ENCODE measurements at regions not wholly inside any gene's neighbourhood (a gene's known extent, or its start where the extent isn't known, plus 50 kb on each side); places are given as distances from the start of the nearest gene placed in this dataset.

GRCh38 chr2:33877348-33878016 is 278.4 kb upstream of the FAM98A start:
- no peak overlapping the region for H3K4me3 ChIP-seq (ENCODE audit: low read length)
- no peak for TF ChIP-seq CTCF (conservative IDR thresholded peaks at IDR 0.05; ENCODE audit: low read length)
- DNase-seq (ENCODE audit: low read depth): no peak

- no peak for TF ChIP-seq CTCF (conservative IDR thresholded peaks at IDR 0.05; ENCODE audit: low read length)
- no peak for DNase-seq (ENCODE audit: low read depth)
- H3K4me3 ChIP-seq (ENCODE audit: low read length): no peak overlapping the region
These were observed 274.0 kb upstream of the FAM98A start for GRCh38 chr2:33873076-33873605.

GRCh38 chr2:33859811-33860461 is 260.8 kb upstream of the FAM98A start:
- DNase-seq (ENCODE audit: low read depth): no peak
- no peak for TF ChIP-seq CTCF (conservative IDR thresholded peaks at IDR 0.05; ENCODE audit: low read length)
- no peak overlapping the region for H3K4me3 ChIP-seq (ENCODE audit: low read length)

- DNase-seq (ENCODE audit: low read depth): no peak
- no peak for TF ChIP-seq CTCF (conservative IDR thresholded peaks at IDR 0.05; ENCODE audit: low read length)
- no peak overlapping the region for H3K4me3 ChIP-seq (ENCODE audit: low read length)
These were observed 260.1 kb upstream of the FAM98A start for GRCh38 chr2:33859176-33859575.

GRCh38 chr2:33848486-33848885 is 249.4 kb upstream of the FAM98A start:
- TF ChIP-seq CTCF (conservative IDR thresholded peaks at IDR 0.05; ENCODE audit: low read length): no peak
- peak; percentile 42 for DNase-seq (ENCODE audit: low read depth)
- no peak overlapping the region for H3K4me3 ChIP-seq (ENCODE audit: low read length)

- no peak for TF ChIP-seq CTCF (conservative IDR thresholded peaks at IDR 0.05; ENCODE audit: low read length)
- DNase-seq (ENCODE audit: low read depth): no peak
- H3K4me3 ChIP-seq (ENCODE audit: low read length): no peak overlapping the region
These were observed 240.7 kb upstream of the FAM98A start for GRCh38 chr2:33839791-33840190.

- TF ChIP-seq CTCF (conservative IDR thresholded peaks at IDR 0.05; ENCODE audit: low read length): no peak
- DNase-seq (ENCODE audit: low read depth): no peak
- no peak overlapping the region for H3K4me3 ChIP-seq (ENCODE audit: low read length)
These were observed 237.5 kb upstream of the FAM98A start for GRCh38 chr2:33836628-33837027.

All from AG10803 (cell line).